HFF-Myc (cell line): ENCODE measurements at regions not wholly inside any gene's neighbourhood (a gene's known extent, or its start where the extent isn't known, plus 50 kb on each side); places are given as distances from the start of the nearest gene placed in this dataset.

ENCODE experiments used
- DNase-seq: peaks from one replicate; pipeline ENCODE4 v3.0.0-alpha.2; 2011; ENCODE audit warnings: low read depth; ENCODE audit errors: extremely low read depth
- H3K4me3 ChIP-seq: replicated peaks from 2 replicates; pipeline ENCODE4 v1.5.1; 2011; ENCODE audit warnings: low read depth, mild to moderate bottlenecking, control low read depth, low read length
- TF ChIP-seq, protein P1 (sequence below): IDR thresholded peaks from 2 replicates; pipeline ENCODE4 v1.5.1; 2012; ENCODE audit warnings: mild to moderate bottlenecking, low read depth, low read length, control low read depth; ENCODE audit errors: missing control alignments

DNA sequence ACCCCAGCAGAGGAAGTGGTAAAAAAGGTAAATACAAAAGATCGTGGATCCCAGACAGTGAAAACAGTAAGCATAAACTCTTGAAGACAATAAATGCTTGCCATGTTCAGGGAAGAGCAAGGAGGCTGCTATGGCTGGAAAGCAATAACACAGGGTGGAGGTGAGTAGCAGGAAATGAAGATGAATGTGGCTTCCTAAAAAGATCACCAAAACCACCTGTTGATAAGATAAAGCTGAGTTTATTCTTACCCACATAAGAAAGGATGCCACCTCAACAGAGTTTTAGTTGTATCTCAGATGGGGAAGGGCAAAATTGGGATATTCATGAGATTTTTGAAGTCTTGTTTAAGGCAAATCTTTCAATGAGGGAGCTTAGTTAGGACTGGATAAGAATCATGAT lies 273.3 kb downstream of the MSX2 start:
- TF ChIP-seq, protein P1, sequence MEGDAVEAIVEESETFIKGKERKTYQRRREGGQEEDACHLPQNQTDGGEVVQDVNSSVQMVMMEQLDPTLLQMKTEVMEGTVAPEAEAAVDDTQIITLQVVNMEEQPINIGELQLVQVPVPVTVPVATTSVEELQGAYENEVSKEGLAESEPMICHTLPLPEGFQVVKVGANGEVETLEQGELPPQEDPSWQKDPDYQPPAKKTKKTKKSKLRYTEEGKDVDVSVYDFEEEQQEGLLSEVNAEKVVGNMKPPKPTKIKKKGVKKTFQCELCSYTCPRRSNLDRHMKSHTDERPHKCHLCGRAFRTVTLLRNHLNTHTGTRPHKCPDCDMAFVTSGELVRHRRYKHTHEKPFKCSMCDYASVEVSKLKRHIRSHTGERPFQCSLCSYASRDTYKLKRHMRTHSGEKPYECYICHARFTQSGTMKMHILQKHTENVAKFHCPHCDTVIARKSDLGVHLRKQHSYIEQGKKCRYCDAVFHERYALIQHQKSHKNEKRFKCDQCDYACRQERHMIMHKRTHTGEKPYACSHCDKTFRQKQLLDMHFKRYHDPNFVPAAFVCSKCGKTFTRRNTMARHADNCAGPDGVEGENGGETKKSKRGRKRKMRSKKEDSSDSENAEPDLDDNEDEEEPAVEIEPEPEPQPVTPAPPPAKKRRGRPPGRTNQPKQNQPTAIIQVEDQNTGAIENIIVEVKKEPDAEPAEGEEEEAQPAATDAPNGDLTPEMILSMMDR: no peak
- no peak overlapping the region for H3K4me3 ChIP-seq
- no peak for DNase-seq

DNA sequence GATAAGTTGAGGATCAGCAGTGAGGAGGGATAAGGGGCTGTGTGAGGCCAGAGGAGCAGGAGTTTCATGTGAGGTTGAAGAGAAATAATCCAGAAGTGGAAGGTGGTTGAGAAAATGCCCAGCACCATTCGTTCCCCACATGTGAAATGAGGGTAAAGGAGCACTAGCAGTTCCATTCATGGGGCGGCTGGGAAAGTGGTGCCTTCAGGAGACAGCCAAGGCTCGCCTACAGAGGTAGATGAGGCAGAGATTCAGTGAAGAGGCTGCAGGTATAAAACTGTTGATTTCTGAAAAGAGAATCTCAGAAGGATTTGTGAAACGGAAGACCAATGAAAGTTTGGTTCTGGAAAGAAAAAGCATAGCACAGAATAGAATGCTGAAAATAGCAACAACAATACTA lies 272.6 kb downstream of the MSX2 start:
- DNase-seq: no peak
- TF ChIP-seq, protein P1: no peak
- H3K4me3 ChIP-seq: no peak overlapping the region

DNA sequence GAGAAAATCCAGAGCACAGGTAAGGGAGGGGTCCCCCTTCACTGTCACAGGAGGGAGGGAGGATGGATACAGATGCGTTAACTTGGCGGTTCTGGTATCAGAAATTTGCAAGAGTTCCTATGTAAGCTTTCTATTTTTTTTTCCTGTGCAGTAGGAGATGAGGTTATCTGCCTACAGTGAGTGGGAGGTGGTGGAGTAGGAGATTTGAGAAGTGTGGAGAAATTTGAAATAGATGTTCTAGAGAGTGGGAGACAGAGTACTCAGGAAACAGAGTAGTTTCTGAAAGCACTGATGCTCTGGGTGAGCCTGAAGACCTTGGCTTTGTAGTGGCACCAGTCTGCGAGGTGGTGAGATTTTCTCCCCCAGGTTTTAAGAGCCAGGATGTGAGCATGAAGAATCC lies 271.4 kb downstream of the MSX2 start:
- H3K4me3 ChIP-seq: no peak overlapping the region
- TF ChIP-seq, protein P1: no peak

DNA sequence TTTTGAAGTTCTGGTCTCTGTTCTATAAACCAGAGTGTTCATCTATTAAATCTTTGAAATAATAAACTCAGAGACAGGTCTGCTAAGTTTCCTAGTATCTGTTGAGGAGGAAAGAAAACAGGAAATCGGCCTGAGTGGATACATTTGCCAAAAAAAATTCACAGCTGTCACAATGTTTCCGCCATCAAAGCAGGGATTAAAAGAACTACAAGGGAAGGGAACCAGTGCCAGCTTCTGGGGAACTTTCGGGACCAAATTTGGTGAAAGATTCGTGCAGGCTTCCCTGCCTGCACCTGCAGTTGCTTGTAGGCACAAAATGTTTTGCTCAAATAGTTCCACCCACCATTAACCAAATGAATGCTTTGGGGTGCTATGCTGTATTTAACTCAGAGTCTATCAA lies 267.5 kb downstream of the MSX2 start:
- no peak for DNase-seq
- H3K4me3 ChIP-seq: no peak overlapping the region
- TF ChIP-seq, protein P1: no peak

More for the DNA sequence above, 271.4 kb downstream of the MSX2 start:
- DNase-seq: no peak

DNA sequence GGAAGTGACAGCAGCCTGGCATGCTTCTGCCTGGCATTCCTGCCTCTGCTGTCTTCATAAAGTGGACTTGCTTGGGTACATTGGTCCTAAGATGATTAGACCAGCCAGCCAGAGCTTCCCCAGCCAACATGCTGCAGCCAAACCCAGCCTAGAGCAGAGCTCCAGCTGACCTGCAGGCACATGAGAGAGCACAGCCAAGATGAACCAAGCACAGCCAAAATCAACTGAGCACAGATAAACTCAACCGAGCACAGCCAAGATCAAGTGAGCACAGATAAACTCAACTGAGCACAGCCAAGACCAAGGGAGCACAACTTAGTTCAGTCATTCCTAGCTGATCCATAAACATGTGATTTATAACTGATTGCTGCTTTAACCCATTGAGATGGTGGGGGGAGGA lies 266.5 kb downstream of the MSX2 start:
- no peak for DNase-seq
- TF ChIP-seq, protein P1: no peak
- H3K4me3 ChIP-seq: no peak overlapping the region

DNA sequence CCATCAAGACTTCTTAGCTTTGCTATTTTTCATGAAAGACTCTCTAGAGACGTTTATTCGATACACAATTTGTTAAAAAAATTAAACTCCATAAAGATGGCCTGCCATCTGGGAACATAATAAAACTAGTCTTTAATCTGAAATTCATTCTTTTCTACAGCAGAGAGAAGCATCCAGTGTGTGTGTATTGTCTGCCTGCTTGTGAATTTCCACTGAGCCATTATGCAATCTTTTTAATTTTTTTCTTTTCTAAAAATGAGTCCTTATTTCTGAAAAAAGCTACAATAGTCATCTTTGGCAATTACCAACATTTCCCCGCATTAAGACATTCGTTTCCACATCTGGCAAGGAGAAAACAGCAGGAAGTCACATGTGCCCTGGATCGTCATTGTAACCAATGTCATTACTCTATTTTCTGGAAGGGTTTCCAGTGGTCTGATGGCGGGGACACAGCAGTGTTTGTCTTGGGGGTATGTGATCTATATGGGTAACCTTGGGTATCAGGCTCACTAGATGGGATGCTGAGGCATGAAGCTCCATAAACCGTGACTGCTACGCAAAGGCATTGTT lies 263.1 kb downstream of the MSX2 start:
- no peak overlapping the region for H3K4me3 ChIP-seq
- TF ChIP-seq, protein P1: no peak
- no peak for DNase-seq

DNA sequence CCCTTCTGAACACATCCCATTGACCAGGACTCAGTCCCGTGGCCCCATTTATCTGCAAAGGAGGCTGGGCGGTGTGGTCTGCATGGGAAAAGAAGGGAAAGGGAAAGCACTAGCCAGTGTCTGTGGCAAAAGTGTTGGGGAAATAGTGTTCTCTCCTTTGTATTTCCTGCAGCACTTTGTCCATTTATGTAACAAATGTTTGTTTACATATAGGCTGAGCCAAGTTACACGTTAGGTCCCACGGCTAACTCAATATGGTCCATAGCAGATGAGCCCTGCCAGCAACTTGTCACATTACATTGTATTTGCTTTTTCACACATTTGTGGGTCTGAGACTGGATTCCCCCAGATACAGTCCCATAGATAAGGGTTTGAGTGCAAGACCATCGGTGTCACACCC lies 260.5 kb downstream of the MSX2 start:
- no peak for DNase-seq
- TF ChIP-seq, protein P1: no peak

More for the DNA sequence above, 260.5 kb downstream of the MSX2 start:
- H3K4me3 ChIP-seq: no peak overlapping the region
